B cell (primary cell): ENCODE measurements at regions not wholly inside any gene's neighbourhood (a gene's known extent, or its start where the extent isn't known, plus 50 kb on each side); places are given as distances from the start of the nearest gene placed in this dataset.

ENCODE experiments used
- ATAC-seq: fragments of 200-7000 bp; cut with Tn5 transposase; one replicate; pipeline ENCODE4 v1.10.0; 2021; ENCODE audit warnings: low read depth, mild to moderate bottlenecking, moderate number of reproducible peaks, moderate library complexity
- CTCF ChIA-PET: fragments of 350-600 bp; sonication (Branson Sonifier 250); formaldehyde crosslinking; loops from one replicate; lab custom pipeline; 2021; ENCODE audit warnings: antibody characterized with exemption, inconsistent platforms; lab: Charles Lee
- POLR2A ChIA-PET: fragments of 350-600 bp; sonication (Branson Sonifier 250); formaldehyde crosslinking; loops from one replicate; lab custom pipeline; 2021; ENCODE audit warnings: antibody characterized with exemption; lab: Charles Lee
- DNase-seq: peaks from one replicate; pipeline ENCODE4 v3.0.0; 2013
- H2AFZ ChIP-seq: 2 replicates; pipeline ENCODE4 v1.6.1; 2012; ENCODE audit warnings: mild to moderate bottlenecking, low read depth, low read length; ENCODE audit not compliant: insufficient read depth, poor library complexity, severe bottlenecking
- H3K27ac ChIP-seq, 2 donors: 1 replicate in 1 of 2; 2 replicates in 1 of 2; pipeline ENCODE4 v1.5.1; 2012 to 2013; ENCODE audit warnings: low read length in 2 of 2, mild to moderate bottlenecking in 2 of 2, moderate library complexity in 1 of 2
- H3K27me3 ChIP-seq, 4 experiments: fragments of 200-600 bp in 1 of 4; sonication (generic) in 1 of 4; replicated peaks in 1 of 4; 1 replicate in 2 of 4; 2 replicates in 2 of 4; pipeline versions ENCODE4 v1.6.1 to v1.7.0; 2013 to 2016; ENCODE audit warnings: low read length in 3 of 4, mild to moderate bottlenecking in 2 of 4, mixed read lengths in 1 of 4, moderate library complexity in 1 of 4; ENCODE audit not compliant: insufficient read depth in 4 of 4, control insufficient read depth in 3 of 4; ENCODE audit errors: control extremely low read depth in 1 of 4
- H3K36me3 ChIP-seq, 2 experiments: replicated peaks in 1 of 2; 1 replicate in 1 of 2; 2 replicates in 1 of 2; pipeline versions ENCODE4 v1.6.1 to v1.7.1; 2013; ENCODE audit warnings: low read length in 1 of 2; ENCODE audit not compliant: insufficient read depth in 2 of 2, control insufficient read depth in 1 of 2; ENCODE audit errors: control extremely low read depth in 1 of 2, extremely low read depth in 1 of 2
- H3K4me1 ChIP-seq, 2 donors: fragments of 200-600 bp in 1 of 2; sonication (generic) in 1 of 2; 1 replicate in 1 of 2; 2 replicates in 1 of 2; pipeline versions ENCODE4 v1.5.1 to v1.6.1; 2013 to 2017; ENCODE audit warnings: low read length in 2 of 2; ENCODE audit not compliant: control insufficient read depth in 2 of 2, insufficient read depth in 2 of 2
- H3K4me2 ChIP-seq: replicated peaks from 2 replicates; pipeline ENCODE3; 2012; ENCODE audit warnings: mild to moderate bottlenecking, low read depth, low read length; ENCODE audit not compliant: poor library complexity, severe bottlenecking
- H3K4me3 ChIP-seq, 5 experiments: fragments of 200-600 bp in 1 of 5; sonication (generic) in 1 of 5; 1 replicate in 3 of 5; 2 replicates in 2 of 5; pipeline versions ENCODE4 v1.5.1 to v1.7.0; 2011 to 2016; ENCODE audit warnings: low read length in 4 of 5, mild to moderate bottlenecking in 4 of 5, low read depth in 2 of 5, control low read depth in 1 of 5, moderate library complexity in 1 of 5; ENCODE audit not compliant: insufficient read depth in 1 of 5; ENCODE audit errors: control extremely low read depth in 1 of 5, extremely low read depth in 1 of 5
- H3K79me2 ChIP-seq: fragments of 200-600 bp; sonication (generic); one replicate; pipeline ENCODE4 v1.6.0; 2016; ENCODE audit warnings: low read length; ENCODE audit not compliant: control insufficient read depth, insufficient read depth
- H3K9ac ChIP-seq: fragments of 200-600 bp; sonication (generic); 2 replicates; pipeline ENCODE4 v1.6.1; 2017; ENCODE audit warnings: mild to moderate bottlenecking, low read length, moderate library complexity
- H3K9me3 ChIP-seq, 3 donors: one replicate each; pipeline versions ENCODE4 v1.6.1 to v1.7.1; 2013; ENCODE audit warnings: low read length in 2 of 3; ENCODE audit not compliant: control insufficient read depth in 2 of 3, insufficient read depth in 1 of 3; ENCODE audit errors: control extremely low read depth in 1 of 3
- H4K20me1 ChIP-seq: 2 replicates; pipeline ENCODE4 v1.6.0; 2012; ENCODE audit warnings: mild to moderate bottlenecking, low read length; ENCODE audit not compliant: insufficient read depth, control insufficient read depth, poor library complexity, severe bottlenecking
- H3K27ac Mint-ChIP-seq: one replicate; pipeline ENCODE4 v1.8.0; 2021; ENCODE audit warnings: mixed read lengths
- H3K27me3 Mint-ChIP-seq: one replicate; pipeline ENCODE4 v1.8.0; 2021; ENCODE audit warnings: mixed read lengths
- H3K4me1 Mint-ChIP-seq: one replicate; pipeline ENCODE4 v1.8.0; 2021; ENCODE audit warnings: mixed read lengths
- H3K4me3 Mint-ChIP-seq: one replicate; pipeline ENCODE4 v1.8.0; 2021; ENCODE audit warnings: mixed read lengths
- H3K9me3 Mint-ChIP-seq: one replicate; pipeline ENCODE4 v1.8.0; 2022; ENCODE audit warnings: mixed read lengths; ENCODE audit not compliant: insufficient read depth
- EZH2 ChIP-seq: IDR thresholded peaks from 2 replicates; pipeline ENCODE4 v1.6.1; 2012; ENCODE audit warnings: borderline replicate concordance, low read depth, mild to moderate bottlenecking, moderate library complexity, low read length; ENCODE audit not compliant: insufficient read depth, poor library complexity, severe bottlenecking
- WGBS: methylation state at CpG from one replicate; pipeline ENCODE4 v1.1.5; 2013; ENCODE audit warnings: missing lambda C conversion rate; ENCODE audit not compliant: insufficient coverage; 5-methylcytosine and 5-hydroxymethylcytosine counted together
- intact Hi-C: fragments of 100-400 bp; cut with micrococcal nuclease; formaldehyde crosslinking; loops from one replicate; pipeline ENCODE4 v1.10.0; 2022
- TF ChIP-seq, protein P1 (sequence below): fragments of 200-600 bp; IDR thresholded peaks from one replicate; pipeline ENCODE4 v1.8.0; 2022; ENCODE audit warnings: antibody characterized with exemption, mild to moderate bottlenecking

DNA sequence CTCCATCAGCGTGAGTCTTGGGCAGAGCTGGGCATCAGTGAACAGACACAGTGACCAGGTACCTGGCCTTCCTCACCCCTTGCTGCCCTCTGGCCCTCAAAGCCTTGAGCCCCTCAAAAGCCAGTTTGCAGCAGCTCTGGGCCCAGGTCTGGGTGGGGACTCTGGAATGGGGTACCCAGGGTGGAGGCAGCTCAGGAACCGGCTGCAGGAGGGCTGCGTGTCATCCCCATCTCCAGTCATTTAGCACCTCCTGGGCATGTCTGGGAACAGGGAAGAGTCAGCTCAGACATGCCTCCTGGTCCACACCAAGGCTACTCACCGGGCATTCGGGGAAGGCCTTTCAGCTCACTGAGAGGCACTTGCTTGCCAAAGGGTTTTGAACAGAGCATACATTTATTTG is 503.3 kb downstream of the TCERG1L start:
- Mint-ChIP-seq H3K4me1 (no peaks in the 10 kb centered on the region), H3K27ac (no peak overlapping the region), H3K27me3 (no peaks in the 10 kb centered on the region), H3K4me3 (no peak overlapping the region), H3K9me3 (no peaks in the 10 kb centered on the region)
- no peaks in the 10 kb centered on the region for H3K79me2 ChIP-seq
- no peak overlapping the region for H2AFZ ChIP-seq
- WGBS, result 76% methylated on average over 5 of the region's 5 CpGs
- no peak overlapping the region for H3K9ac ChIP-seq
- H3K27ac ChIP-seq, result no peak overlapping the region
- no peak overlapping the region for H3K4me2 ChIP-seq
- no peaks in the 10 kb centered on the region for H3K27me3 ChIP-seq
- ATAC-seq (no peak), DNase-seq (no peak)
- H3K36me3 ChIP-seq, result no peaks in the 10 kb centered on the region
- H3K4me3 ChIP-seq, result no peak overlapping the region
- H3K4me1 ChIP-seq, result no peaks in the 10 kb centered on the region
- TF ChIP-seq EZH2, result no peak
- TF ChIP-seq, protein P1, sequence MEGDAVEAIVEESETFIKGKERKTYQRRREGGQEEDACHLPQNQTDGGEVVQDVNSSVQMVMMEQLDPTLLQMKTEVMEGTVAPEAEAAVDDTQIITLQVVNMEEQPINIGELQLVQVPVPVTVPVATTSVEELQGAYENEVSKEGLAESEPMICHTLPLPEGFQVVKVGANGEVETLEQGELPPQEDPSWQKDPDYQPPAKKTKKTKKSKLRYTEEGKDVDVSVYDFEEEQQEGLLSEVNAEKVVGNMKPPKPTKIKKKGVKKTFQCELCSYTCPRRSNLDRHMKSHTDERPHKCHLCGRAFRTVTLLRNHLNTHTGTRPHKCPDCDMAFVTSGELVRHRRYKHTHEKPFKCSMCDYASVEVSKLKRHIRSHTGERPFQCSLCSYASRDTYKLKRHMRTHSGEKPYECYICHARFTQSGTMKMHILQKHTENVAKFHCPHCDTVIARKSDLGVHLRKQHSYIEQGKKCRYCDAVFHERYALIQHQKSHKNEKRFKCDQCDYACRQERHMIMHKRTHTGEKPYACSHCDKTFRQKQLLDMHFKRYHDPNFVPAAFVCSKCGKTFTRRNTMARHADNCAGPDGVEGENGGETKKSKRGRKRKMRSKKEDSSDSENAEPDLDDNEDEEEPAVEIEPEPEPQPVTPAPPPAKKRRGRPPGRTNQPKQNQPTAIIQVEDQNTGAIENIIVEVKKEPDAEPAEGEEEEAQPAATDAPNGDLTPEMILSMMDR, result no peak
- ChIA-PET CTCF (no interaction called here), POLR2A (no interaction called here)
- peaks cover 0 to 34% (median 0%) of the 10 kb centered on the region in 3 donors for H3K9me3 ChIP-seq
- intact Hi-C loops, result no loop called here
- no peaks in the 10 kb centered on the region for H4K20me1 ChIP-seq

DNA sequence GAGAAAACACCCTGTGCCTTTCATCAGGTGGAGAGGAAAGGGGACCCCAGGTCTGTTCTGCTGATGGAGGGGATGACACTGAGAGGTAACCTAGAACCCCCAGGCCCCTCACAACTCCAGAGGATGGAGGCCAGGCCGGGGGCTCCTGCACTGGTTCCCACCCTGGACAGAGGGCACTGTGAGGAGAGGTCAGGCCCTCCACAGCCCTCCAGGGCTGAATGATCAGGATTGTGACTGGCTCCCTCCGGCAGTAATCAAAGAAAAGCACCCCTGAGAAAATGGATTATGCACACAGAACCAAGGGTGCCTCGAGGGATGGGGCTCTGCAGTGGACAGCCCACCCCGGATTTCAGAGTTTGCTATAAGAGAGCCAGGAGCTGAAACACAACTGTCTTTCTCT is 502.8 kb downstream of the TCERG1L start:
- ChIA-PET CTCF (no interaction called here), POLR2A (no interaction called here)
- Histone ChIP-seq H3K27me3 (no peaks in the 10 kb centered on the region), H3K9ac (no peak overlapping the region), H4K20me1 (no peaks in the 10 kb centered on the region), H3K79me2 (no peaks in the 10 kb centered on the region), H3K27ac (no peak overlapping the region), H3K9me3 (peaks cover 0 to 34% (median 0%) of the 10 kb centered on the region in 3 donors), H3K36me3 (no peaks in the 10 kb centered on the region), H3K4me1 (no peaks in the 10 kb centered on the region), H3K4me2 (no peak overlapping the region), H3K4me3 (no peak overlapping the region), H2AFZ (no peak overlapping the region)
- WGBS, result 38% methylated on average over 4 of the region's 4 CpGs
- TF ChIP-seq EZH2, result no peak
- TF ChIP-seq, protein P1, result no peak
- Mint-ChIP-seq H3K9me3 (no peaks in the 10 kb centered on the region), H3K4me3 (no peak overlapping the region), H3K27me3 (no peaks in the 10 kb centered on the region), H3K4me1 (no peaks in the 10 kb centered on the region), H3K27ac (no peak overlapping the region)
- DNase-seq, result no peak
- intact Hi-C loops, result no loop called here
- no peak for ATAC-seq
